PC-3 (cell line): ENCODE measurements at regions not wholly inside any gene's neighbourhood (a gene's known extent, or its start where the extent isn't known, plus 50 kb on each side); places are given as distances from the start of the nearest gene placed in this dataset.

Experiments
- ATAC-seq: fragments of 200-7000 bp; cut with Tn5 transposase; 2 replicates; pipeline ENCODE4 v1.9.1; 2020; ENCODE audit warnings: mild to moderate bottlenecking, moderate library complexity
- BruUV-seq: library from RNA; stranded (reverse); fragments of 400-500 nt; replicated peaks from 2 replicates; lab custom pipeline; 2021; lab: Mats Ljungman, UMichigan
- CTCF ChIA-PET: fragments of 300-600 bp; sonication (Branson Sonifier 250); formaldehyde crosslinking; loops from one replicate; lab custom pipeline; 2022; ENCODE audit warnings: antibody characterized with exemption; lab: Charles Lee
- POLR2A ChIA-PET: fragments of 300-600 bp; sonication (Branson Sonifier 250); formaldehyde crosslinking; loops from one replicate; lab custom pipeline; 2022; ENCODE audit warnings: antibody characterized with exemption; ENCODE audit not compliant: unreplicated experiment; lab: Charles Lee
- DNase-seq: peaks from one replicate; pipeline ENCODE4 v3.0.0-alpha.2; 2015
- H2AFZ ChIP-seq: fragments of 300-600 bp; sonication (generic); 2 replicates; pipeline ENCODE4 v1.6.0; 2016; ENCODE audit warnings: antibody characterized with exemption, low read length
- H3F3A ChIP-seq: fragments of 300-600 bp; sonication (generic); one replicate; pipeline ENCODE4 v1.6.0; 2017; ENCODE audit warnings: antibody characterized with exemption, low read length, control low read depth, mild to moderate bottlenecking; ENCODE audit not compliant: unreplicated experiment
- H3K27ac ChIP-seq: fragments of 300-600 bp; sonication (generic); 2 replicates; pipeline ENCODE4 v1.5.1; 2016; ENCODE audit warnings: mild to moderate bottlenecking, low read length
- H3K27me3 ChIP-seq: fragments of 300-600 bp; sonication (generic); 2 replicates; pipeline ENCODE4 v1.6.1; 2016; ENCODE audit warnings: low read length, mixed read lengths
- H3K36me3 ChIP-seq: fragments of 300-600 bp; sonication (generic); 2 replicates; pipeline ENCODE4 v1.6.1; 2016; ENCODE audit warnings: low read depth, mixed run types, low read length, mixed read lengths
- H3K4me1 ChIP-seq: fragments of 300-600 bp; sonication (generic); 2 replicates; pipeline ENCODE4 v1.5.1; 2016; ENCODE audit warnings: low read length; ENCODE audit not compliant: insufficient read depth
- H3K4me2 ChIP-seq: fragments of 300-600 bp; sonication (generic); 2 replicates; pipeline ENCODE4 v1.6.0; 2016; ENCODE audit warnings: low read length
- H3K4me3 ChIP-seq: fragments of 300-600 bp; sonication (generic); 2 replicates; pipeline ENCODE4 v1.5.1; 2016; ENCODE audit warnings: mild to moderate bottlenecking, low read length, mixed read lengths
- H3K79me2 ChIP-seq: fragments of 300-600 bp; sonication (generic); 2 replicates; pipeline ENCODE4 v1.6.1; 2017; ENCODE audit warnings: low read length, mixed read lengths
- H3K9ac ChIP-seq: fragments of 300-600 bp; sonication (generic); 2 replicates; pipeline ENCODE4 v1.6.0; 2016; ENCODE audit warnings: mild to moderate bottlenecking, low read length
- H3K9me2 ChIP-seq: fragments of 300-600 bp; sonication (generic); replicated peaks from 2 replicates; pipeline ENCODE4 v1.6.1; 2016; ENCODE audit warnings: mixed run types, low read length, mixed read lengths
- H3K9me3 ChIP-seq: fragments of 300-600 bp; sonication (generic); 2 replicates; pipeline ENCODE4 v1.6.1; 2016; ENCODE audit warnings: low read length, mixed read lengths
- H4K20me1 ChIP-seq: fragments of 300-600 bp; sonication (generic); 2 replicates; pipeline ENCODE4 v1.6.1; 2016; ENCODE audit warnings: low read length, mixed read lengths
- CTCF ChIP-seq: fragments of 300-600 bp; sonication (generic); conservative IDR thresholded peaks from 2 replicates; pipeline ENCODE4 v1.5.1; 2017; ENCODE audit warnings: antibody characterized with exemption, low read depth, mild to moderate bottlenecking, low read length
- EZH2 ChIP-seq: fragments of 300-600 bp; sonication (generic); IDR thresholded peaks from one replicate; pipeline ENCODE4 v1.6.1; 2017; ENCODE audit warnings: antibody characterized with exemption, mild to moderate bottlenecking, low read length; ENCODE audit not compliant: unreplicated experiment
- EZH2phosphoT487 ChIP-seq: fragments of 300-600 bp; sonication (generic); IDR thresholded peaks from 2 replicates; pipeline ENCODE4 v1.6.1; 2018; ENCODE audit warnings: mild to moderate bottlenecking, antibody characterized with exemption, low read length, borderline replicate concordance
- intact Hi-C: fragments of 100-400 bp; cut with micrococcal nuclease; formaldehyde crosslinking; loops from 2 replicates; pipeline ENCODE4 v1.9.0; 2023

GRCh38 chr11:115587718-115588342, 83.6 kb upstream of the CADM1 start:
- H3F3A ChIP-seq: no peaks in the 10 kb centered on the region
- peaks cover 27% of the 10 kb centered on the region; the same call in 1 of the 2 replicates for H3K9me3 ChIP-seq
- no peaks in the 10 kb centered on the region for H4K20me1 ChIP-seq
- no TSS peak for BruUV-seq
- H3K4me2 ChIP-seq: no peak overlapping the region
- ATAC-seq: no peak
- no peak overlapping the region for H3K9ac ChIP-seq
- H3K79me2 ChIP-seq: no peaks in the 10 kb centered on the region
- no peak for DNase-seq
- no peaks in the 10 kb centered on the region for H3K4me1 ChIP-seq
- H2AFZ ChIP-seq: no peak overlapping the region
- no peak overlapping the region for H3K4me3 ChIP-seq
- intact Hi-C loops: no loop called here
- no peak overlapping the region for H3K27ac ChIP-seq
- TF ChIP-seq EZH2 (no peak), EZH2phosphoT487 (no peak), CTCF (no peak)
- POLR2A ChIA-PET: no interaction called here
- CTCF ChIA-PET: no interaction called here
- H3K9me2 ChIP-seq: no peaks in the 10 kb centered on the region
- no peaks in the 10 kb centered on the region for H3K36me3 ChIP-seq
- no peaks in the 10 kb centered on the region for H3K27me3 ChIP-seq

- peaks cover 24% of the 10 kb centered on the region; the same call in 1 of the 2 replicates for H3K9me3 ChIP-seq
- no TSS peak for BruUV-seq
- ATAC-seq (no peak), DNase-seq (no peak)
- no peak for TF ChIP-seq EZH2phosphoT487
- no peak for TF ChIP-seq CTCF
- no peak for TF ChIP-seq EZH2
- no peaks in the 10 kb centered on the region for H3K9me2 ChIP-seq
- H3K27ac ChIP-seq: no peak overlapping the region
- POLR2A ChIA-PET: no interaction called here
- no peak overlapping the region for H3K4me2 ChIP-seq
- CTCF ChIA-PET: no interaction called here
- H3K79me2 ChIP-seq: no peaks in the 10 kb centered on the region
- no peak overlapping the region for H3K4me3 ChIP-seq
- no peaks in the 10 kb centered on the region for H3F3A ChIP-seq
- no peaks in the 10 kb centered on the region for H3K4me1 ChIP-seq
- H3K36me3 ChIP-seq: no peaks in the 10 kb centered on the region
- H3K27me3 ChIP-seq: no peaks in the 10 kb centered on the region
- intact Hi-C loops: no loop called here
- H2AFZ ChIP-seq: no peak overlapping the region
- H4K20me1 ChIP-seq: no peaks in the 10 kb centered on the region
- H3K9ac ChIP-seq: no peak overlapping the region
These were observed 81.3 kb upstream of the CADM1 start for GRCh38 chr11:115585361-115586024.
